ENCODE measurements at regions not wholly inside any gene's neighbourhood (a gene's known extent, or its start where the extent isn't known, plus 50 kb on each side); places are given as distances from the start of the nearest gene placed in this dataset.
"Not testable (repeated sequence)": the region's sequence is repeated elsewhere in the genome, so short reads cannot be mapped to it uniquely, and the experiment has no call there.

GRCh38 chr7:131638641-131639430 lies 82.4 kb upstream of the PODXL start:
- H3K27me3 Mint-ChIP-seq (ENCODE audit: low read depth) = peaks cover 36% of the 10 kb centered on the region
- no peak overlapping the region for H3K27ac Mint-ChIP-seq (ENCODE audit: unreplicated experiment)
- peaks cover 3% of the 10 kb centered on the region for H3K9me3 Mint-ChIP-seq
- no peaks in the 10 kb centered on the region for H3K36me3 Mint-ChIP-seq (ENCODE audit: low read depth)
- DNase-seq (ENCODE audit: low read depth, low spot score) = no peak
- no peaks in the 10 kb centered on the region for H3K4me1 Mint-ChIP-seq
- no peak for TF ChIP-seq CTCF (conservative IDR thresholded peaks at IDR 0.05)
- no peak overlapping the region for H3K4me3 Mint-ChIP-seq

- H3K9me3 Mint-ChIP-seq = peaks cover 3% of the 10 kb centered on the region
- no peak for TF ChIP-seq CTCF (conservative IDR thresholded peaks at IDR 0.05)
- H3K27ac Mint-ChIP-seq (ENCODE audit: unreplicated experiment) = no peak overlapping the region
- H3K4me1 Mint-ChIP-seq = no peaks in the 10 kb centered on the region
- H3K27me3 Mint-ChIP-seq (ENCODE audit: low read depth) = peaks cover 42% of the 10 kb centered on the region
- H3K4me3 Mint-ChIP-seq = no peak overlapping the region
- H3K36me3 Mint-ChIP-seq (ENCODE audit: low read depth) = no peaks in the 10 kb centered on the region
- DNase-seq (ENCODE audit: low read depth, low spot score) = no peak
Measured at GRCh38 chr7:131637859-131638258, 81.4 kb upstream of the PODXL start.

- H3K27ac Mint-ChIP-seq (ENCODE audit: unreplicated experiment) = no peak overlapping the region
- H3K4me3 Mint-ChIP-seq = no peak overlapping the region
- H3K36me3 Mint-ChIP-seq (ENCODE audit: low read depth) = no peaks in the 10 kb centered on the region
- no peak for DNase-seq (ENCODE audit: low read depth, low spot score)
- H3K9me3 Mint-ChIP-seq = peaks cover 3% of the 10 kb centered on the region
- H3K4me1 Mint-ChIP-seq = no peaks in the 10 kb centered on the region
- peaks cover 46% of the 10 kb centered on the region for H3K27me3 Mint-ChIP-seq (ENCODE audit: low read depth)
- no peak for TF ChIP-seq CTCF (conservative IDR thresholded peaks at IDR 0.05)
Measured at GRCh38 chr7:131636092-131636491, 79.7 kb upstream of the PODXL start.

GRCh38 chr7:131634197-131634596 lies 77.8 kb upstream of the PODXL start:
- DNase-seq (ENCODE audit: low read depth, low spot score); H3K27ac Mint-ChIP-seq (ENCODE audit: unreplicated experiment); H3K9me3 Mint-ChIP-seq; H3K36me3 Mint-ChIP-seq (ENCODE audit: low read depth); H3K4me1 Mint-ChIP-seq; H3K4me3 Mint-ChIP-seq: not testable (repeated sequence)
- peaks cover 58% of the 10 kb centered on the region for H3K27me3 Mint-ChIP-seq (ENCODE audit: low read depth)

- TF ChIP-seq CTCF (conservative IDR thresholded peaks at IDR 0.05) = no peak
Measured at GRCh38 chr7:131633342-131633843, 77.0 kb upstream of the PODXL start.

GRCh38 chr7:131630427-131630826 lies 74.0 kb upstream of the PODXL start:
- DNase-seq (ENCODE audit: low read depth, low spot score) = no peak
- Mint-ChIP-seq H3K4me3 (no peak overlapping the region), H3K27me3 (ENCODE audit: low read depth) (peaks cover 68% of the 10 kb centered on the region), H3K27ac (ENCODE audit: unreplicated experiment) (no peak overlapping the region), H3K4me1 (peaks cover 17% of the 10 kb centered on the region), H3K36me3 (ENCODE audit: low read depth) (no peaks in the 10 kb centered on the region), H3K9me3 (no peaks in the 10 kb centered on the region)
- no peak for TF ChIP-seq CTCF (conservative IDR thresholded peaks at IDR 0.05)

More at GRCh38 chr7:131633342-131633843, 77.0 kb upstream of the PODXL start:
- peaks cover 3% of the 10 kb centered on the region for H3K9me3 Mint-ChIP-seq
- H3K27me3 Mint-ChIP-seq (ENCODE audit: low read depth) = peaks cover 61% of the 10 kb centered on the region
- H3K4me1 Mint-ChIP-seq = peaks cover 4% of the 10 kb centered on the region
- no peak overlapping the region for H3K27ac Mint-ChIP-seq (ENCODE audit: unreplicated experiment)
- no peaks in the 10 kb centered on the region for H3K36me3 Mint-ChIP-seq (ENCODE audit: low read depth)
- DNase-seq (ENCODE audit: low read depth, low spot score) = no peak
- no peak overlapping the region for H3K4me3 Mint-ChIP-seq

Measured in neural crest cell (in vitro differentiated cells).